Suppressor macrophage treated with lipopolysaccharide for 1 hour (primary cell): ENCODE measurements at regions not wholly inside any gene's neighbourhood (a gene's known extent, or its start where the extent isn't known, plus 50 kb on each side); places are given as distances from the start of the nearest gene placed in this dataset.
"Not testable (repeated sequence)": the region's sequence is repeated elsewhere in the genome, so short reads cannot be mapped to it uniquely, and the experiment has no call there.

Experiments
- DNase-seq, 3 donors: peaks; one replicate each; pipeline ENCODE4 v3.0.0-alpha.2; 2020 to 2022

DNA sequence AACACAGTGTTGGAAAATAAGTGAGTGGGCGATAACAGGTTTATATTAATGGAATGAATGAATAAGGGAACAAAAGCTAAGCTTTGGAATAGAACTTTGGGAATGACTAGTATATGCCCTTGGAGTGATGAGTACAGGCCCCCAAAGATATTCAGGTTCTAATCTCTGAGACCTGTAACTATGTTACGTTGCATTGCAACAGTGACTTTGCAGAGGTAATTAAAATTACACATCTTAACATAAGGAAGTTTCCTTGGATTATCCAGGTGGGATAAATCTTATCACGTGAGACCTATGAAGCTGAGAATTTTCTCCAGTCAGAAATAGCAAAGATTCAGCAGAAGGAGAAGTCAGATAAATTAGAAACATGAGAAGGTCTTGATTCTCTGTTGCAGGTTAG lies 661.5 kb upstream of the LINC00305 start:
- no peak for DNase-seq

GRCh38 chr18:64809801-64810200 lies 660.9 kb upstream of the LINC00305 start:
- no peak for DNase-seq

DNA sequence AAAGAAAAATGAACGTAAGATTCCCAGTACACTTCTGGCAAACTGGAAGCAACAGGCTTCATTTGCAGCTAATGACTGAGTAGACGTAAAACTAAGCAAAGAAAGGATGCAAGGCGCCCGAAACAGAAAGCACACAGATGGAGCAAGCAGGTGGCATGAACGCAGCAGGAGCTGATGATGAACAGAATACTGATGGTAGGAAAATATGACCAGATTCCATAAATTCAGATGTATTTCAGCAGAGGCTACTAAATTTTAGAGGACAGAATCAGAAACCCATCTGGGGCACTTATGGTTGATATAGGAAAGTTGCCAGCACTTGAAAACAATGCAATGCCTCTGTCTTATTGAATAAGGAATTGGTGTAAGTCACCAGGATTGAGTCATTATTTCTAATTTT lies 658.7 kb upstream of the LINC00305 start:
- DNase-seq = no peak

GRCh38 chr18:64806691-64807090 lies 657.8 kb upstream of the LINC00305 start:
- DNase-seq = no peak

DNA sequence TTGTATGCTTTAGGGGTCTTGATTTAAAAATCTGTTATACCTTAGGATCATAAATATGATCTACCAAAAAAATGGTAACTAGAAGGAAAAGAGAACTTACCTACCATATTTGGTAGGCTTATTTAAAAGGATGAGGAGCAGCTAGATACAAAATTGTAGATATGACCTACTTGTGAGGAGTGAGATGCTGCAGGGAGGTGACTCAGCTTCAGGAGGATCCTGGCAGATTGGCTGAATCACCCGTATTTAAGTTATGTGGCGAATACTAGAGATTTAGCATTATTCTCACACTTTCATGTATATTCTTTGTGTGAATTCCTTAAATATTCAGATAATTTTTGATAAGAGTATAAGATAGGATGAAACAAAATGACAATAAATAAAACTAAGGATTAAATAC lies 657.3 kb upstream of the LINC00305 start:
- no peak for DNase-seq

DNA sequence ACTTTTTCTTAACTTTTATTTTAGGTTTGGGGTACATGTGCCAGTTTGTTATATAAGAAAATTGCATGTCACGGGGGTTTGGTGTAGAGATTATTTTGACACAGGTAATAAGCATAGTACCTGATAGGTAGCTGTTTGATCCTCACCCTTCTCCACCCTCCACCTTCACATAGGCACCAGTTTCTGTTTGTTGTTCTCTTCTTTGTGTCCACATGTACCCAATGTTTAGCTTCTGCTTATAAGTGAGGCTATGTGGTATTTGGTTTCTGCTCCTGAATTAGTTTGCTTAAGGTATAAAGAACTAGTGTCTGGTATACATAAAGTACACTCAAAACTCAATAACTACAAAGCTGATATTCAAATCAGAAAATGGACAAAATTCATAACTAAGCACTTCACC lies 654.6 kb upstream of the LINC00305 start:
- DNase-seq = no peak

- DNase-seq = no peak
These were observed 651.3 kb upstream of the LINC00305 start for GRCh38 chr18:64800151-64800550.

- DNase-seq = no peak
These were observed 650.5 kb upstream of the LINC00305 start for GRCh38 chr18:64799376-64799775.

DNA sequence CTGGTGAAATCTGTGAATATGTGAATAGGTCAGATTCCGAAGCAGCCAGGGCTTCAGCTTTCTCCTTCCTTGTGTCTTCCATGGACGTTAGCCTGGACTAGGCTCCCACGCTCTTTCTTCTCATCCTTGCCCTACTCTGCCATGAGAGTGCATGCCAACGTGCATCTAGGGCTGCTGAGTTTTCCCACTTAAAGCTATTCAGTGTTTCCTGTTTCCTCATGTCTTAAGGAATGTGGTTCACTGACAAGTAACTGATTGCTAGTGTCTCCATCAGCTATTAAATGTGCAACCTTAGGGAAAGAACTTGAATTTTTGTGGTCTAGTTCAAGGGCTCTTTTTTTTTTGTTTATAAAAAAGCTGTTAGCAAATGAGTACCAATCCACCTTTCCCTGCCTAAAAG lies 642.3 kb upstream of the LINC00305 start:
- no peak for DNase-seq

DNA sequence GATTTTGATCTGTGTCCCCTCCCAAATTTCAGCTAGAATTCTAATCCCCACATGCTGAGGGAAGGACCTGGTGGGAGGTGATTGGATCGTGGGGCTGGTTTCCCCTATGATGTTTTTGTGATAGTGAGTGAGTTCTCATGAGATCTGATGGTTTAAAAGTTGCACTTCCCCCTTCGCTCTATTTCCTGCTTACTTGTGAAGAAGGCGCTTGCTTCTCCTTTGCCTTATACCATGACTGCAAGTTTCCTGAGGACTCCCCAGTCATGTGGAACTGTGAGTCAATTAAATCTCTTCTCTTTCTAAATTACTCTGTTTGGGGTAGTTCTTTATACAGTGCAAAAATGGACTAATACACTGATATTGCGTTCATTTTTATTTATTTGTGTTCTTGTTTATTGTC lies 636.8 kb upstream of the LINC00305 start:
- no peak for DNase-seq

DNA sequence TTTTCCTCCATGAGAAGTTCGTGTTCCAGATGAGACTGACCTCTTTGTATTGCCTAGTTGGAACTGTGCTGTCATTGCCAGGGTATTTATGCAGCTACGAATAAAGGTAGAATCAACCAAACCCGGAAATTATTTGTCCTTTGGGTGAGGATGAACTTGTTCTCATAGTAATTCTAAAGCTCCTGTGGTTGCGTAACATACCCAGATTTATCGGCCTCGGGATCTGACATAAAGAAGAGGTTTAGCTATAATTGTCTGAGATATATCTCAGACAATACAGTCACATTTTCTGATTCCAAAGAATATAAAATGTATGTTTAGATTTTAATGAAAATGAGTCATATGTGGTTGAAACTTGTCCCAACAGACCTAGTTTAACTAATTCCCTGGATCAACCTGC lies 628.7 kb upstream of the LINC00305 start:
- DNase-seq = no peak

GRCh38 chr18:64765908-64766307 lies 617.0 kb upstream of the LINC00305 start:
- DNase-seq = no peak

GRCh38 chr18:64752707-64753106 lies 603.8 kb upstream of the LINC00305 start:
- DNase-seq = no peak

DNA sequence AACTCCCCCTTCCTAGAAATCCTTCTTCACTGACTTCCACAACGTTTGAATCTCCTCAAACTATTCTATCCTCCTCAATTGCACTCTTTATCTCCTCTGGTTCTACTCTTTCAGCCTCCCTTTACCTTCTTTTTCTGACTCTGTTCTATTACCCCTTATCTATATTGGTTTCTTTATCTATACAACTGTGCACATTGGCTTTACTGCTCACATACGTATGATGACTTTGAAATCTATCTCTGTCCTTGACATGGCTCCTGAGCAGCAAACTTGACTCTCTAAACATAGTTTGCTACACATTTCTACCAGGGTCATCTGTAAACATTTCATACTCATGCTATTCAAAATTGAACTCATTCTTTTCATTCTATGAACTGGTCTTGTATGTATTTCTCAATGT lies 601.0 kb upstream of the LINC00305 start:
- DNase-seq = no peak

- no peak for DNase-seq
These were observed 598.9 kb upstream of the LINC00305 start for GRCh38 chr18:64747803-64748202.

DNA sequence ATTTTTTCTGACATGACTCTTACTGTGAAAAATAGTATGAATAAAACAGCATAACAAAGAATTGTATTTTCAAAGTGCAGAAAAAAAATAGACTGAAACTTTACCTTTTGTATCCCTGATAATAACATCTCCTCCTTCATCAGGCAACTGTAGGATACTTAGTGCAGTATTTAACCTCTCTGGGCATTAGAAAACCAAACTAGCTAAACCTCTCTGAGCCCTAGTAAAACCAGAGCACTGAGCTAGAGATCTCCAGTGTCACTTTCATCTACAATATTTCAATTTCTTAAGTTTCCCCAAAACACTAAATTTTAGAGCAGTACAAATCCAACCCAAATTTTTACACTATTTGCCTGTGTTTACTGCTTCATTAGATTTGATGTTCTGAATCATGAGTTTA lies 594.0 kb upstream of the LINC00305 start:
- no peak for DNase-seq

DNA sequence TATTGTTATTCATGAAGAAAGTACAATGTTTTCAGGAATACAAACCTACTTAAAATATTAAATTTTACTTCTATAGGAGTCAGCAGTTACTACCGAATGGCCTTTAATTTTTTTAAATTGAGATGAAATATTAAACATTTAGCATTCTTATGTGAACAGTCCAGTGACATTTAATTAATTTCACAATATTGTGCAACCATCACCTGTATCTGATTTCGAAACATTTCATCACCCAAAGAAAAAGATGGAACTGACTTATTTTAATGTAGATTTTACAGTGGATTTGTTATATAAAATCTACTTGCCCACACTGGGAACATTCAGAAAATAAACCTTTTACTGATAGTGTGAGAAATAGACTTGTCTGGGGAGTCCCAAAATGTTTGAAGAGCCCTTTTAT lies 585.2 kb upstream of the LINC00305 start:
- DNase-seq = no peak

DNA sequence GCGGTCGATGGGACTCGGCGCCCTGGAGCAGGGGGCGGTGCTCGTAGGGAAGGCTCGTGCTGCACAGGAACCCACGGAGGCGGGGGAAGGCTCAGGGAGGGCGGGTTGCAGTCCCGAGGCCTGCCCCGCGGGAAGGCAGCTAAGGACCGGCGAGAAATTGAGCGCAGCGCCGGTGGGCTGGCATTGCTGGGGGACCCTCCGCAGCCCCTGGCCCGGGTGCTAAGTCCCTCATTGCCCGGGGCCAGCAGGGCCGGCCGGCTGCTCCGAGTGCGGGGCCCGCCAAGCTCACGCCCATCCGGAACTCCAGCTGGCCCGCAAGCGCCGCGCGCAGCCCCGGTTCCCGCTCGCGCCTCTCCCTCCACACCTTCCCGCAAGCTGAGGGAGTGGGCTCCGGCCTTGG lies 576.8 kb upstream of the LINC00305 start:
- not testable (repeated sequence) for DNase-seq

- no peak for DNase-seq
These were observed 572.0 kb upstream of the LINC00305 start for GRCh38 chr18:64720781-64721464.

DNA sequence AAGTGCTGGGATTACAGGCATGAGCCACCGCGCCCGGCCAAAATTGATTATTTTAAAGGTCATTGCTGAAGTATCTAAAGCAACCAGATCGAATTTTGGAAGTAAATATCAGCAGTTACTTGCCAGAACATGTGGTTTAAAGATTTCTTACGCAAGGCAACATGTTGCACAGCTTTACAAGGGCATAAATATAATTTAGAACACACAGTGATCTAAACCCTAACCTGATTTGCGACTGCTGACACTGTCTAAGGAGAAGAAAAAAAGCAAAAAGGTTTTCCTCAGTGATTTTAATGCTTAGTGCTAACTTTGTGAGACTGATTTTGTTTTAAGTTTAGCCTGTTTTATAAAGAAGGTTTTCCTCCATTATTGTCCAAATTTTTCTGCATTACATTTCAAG lies 569.9 kb upstream of the LINC00305 start:
- DNase-seq = no peak

GRCh38 chr18:64717026-64717425 lies 568.1 kb upstream of the LINC00305 start:
- no peak for DNase-seq

DNA sequence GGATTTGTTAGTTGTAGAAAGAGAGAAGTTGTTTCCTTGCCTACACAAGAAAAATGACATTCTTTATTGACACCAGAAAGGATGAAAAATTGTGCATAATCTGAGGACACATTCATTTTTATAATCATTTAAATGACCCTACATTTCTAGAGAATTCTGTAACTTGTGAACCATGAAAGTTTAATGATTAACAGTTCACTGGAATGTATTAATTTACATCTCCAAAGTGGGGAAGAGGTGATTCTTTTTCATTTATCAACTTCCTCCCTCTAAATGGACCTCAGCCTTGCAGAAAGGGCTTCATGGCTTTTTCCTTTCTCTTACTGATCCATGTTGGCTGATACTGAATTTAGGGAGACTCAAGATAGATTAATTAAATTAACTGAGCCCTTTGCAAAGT lies 565.2 kb upstream of the LINC00305 start:
- no peak for DNase-seq

DNA sequence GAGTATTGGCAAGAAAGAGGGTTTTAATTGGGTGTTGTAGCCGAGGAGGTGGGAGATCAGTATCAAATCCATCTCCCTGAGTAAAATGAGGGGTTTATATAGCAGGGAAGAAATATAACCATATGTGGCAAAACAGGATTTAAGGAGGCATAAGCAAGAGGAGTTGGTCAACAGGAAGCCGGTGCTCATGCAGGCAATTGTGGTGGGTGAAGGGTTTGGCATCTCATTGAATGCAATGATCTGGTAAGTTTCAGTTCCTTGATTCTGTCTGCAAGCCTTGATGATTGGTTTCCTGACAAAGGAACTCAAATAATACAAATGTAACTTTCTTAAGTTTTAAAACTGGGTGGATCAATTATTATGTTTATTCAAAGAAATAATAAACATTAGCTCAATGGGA lies 564.4 kb upstream of the LINC00305 start:
- peak; percentile 54 to 69 (median 60) for DNase-seq

- DNase-seq = no peak
These were observed 563.1 kb upstream of the LINC00305 start for GRCh38 chr18:64712035-64712434.

DNA sequence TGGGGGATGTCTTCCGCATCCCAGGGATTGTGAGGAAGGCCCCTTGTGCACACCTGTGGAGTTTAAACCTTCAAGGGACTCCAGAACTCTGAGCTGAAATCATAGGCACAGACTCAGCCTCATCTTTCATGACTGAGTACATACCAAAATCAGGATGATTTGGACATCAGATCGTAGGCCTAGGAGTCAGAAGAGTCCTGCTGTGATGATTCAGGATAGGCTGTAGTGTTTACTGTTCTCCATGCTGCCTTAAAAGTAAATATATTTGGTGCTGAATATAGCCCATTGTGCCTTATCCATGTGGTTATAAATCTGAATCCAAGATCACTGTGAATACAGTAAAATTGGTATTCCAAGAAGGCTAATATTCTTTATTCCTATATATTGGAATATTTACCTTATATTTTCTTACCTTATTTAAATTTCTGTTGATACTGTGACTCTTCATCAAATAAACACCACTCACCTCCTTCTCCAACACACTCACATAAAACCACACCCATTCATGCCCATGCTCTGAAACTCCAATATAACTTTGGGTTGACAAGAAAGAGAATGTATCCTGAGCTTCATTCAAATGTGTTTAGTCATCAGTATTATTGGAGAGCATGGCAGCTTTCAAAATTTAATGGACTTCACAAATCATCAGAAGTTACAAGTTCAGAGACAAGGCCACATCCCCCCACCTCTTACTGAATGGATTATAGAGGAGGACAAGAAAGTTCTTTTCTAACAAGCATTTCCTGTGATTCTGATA lies 561.4 kb upstream of the LINC00305 start:
- DNase-seq = no peak
